ENCODE measurements at regions not wholly inside any gene's neighbourhood (a gene's known extent, or its start where the extent isn't known, plus 50 kb on each side); places are given as distances from the start of the nearest gene placed in this dataset.
"Not testable (repeated sequence)": the region's sequence is repeated elsewhere in the genome, so short reads cannot be mapped to it uniquely, and the experiment has no call there.

- no peak for DNase-seq (ENCODE audit: low spot score)
Measured at GRCh38 chr18:38290229-38290628, 724.6 kb upstream of the CELF4 start.

GRCh38 chr18:38284972-38285371 lies 719.4 kb upstream of the CELF4 start:
- no peak for DNase-seq (ENCODE audit: low spot score)

GRCh38 chr18:38263066-38263465 lies 697.5 kb upstream of the CELF4 start:
- DNase-seq (ENCODE audit: low spot score), result no peak

- DNase-seq (ENCODE audit: low spot score), result no peak
Measured at GRCh38 chr18:38262661-38263060, 697.1 kb upstream of the CELF4 start.

- DNase-seq (ENCODE audit: low spot score), result peak; percentile 50
Measured at GRCh38 chr18:38257661-38258060, 692.1 kb upstream of the CELF4 start.

- DNase-seq (ENCODE audit: low spot score), result peak; percentile 33
Measured at GRCh38 chr18:38256366-38256765, 690.8 kb upstream of the CELF4 start.

- no peak for DNase-seq (ENCODE audit: low spot score)
Measured at GRCh38 chr18:38250971-38251370, 685.4 kb upstream of the CELF4 start.

GRCh38 chr18:38244480-38244879 lies 678.9 kb upstream of the CELF4 start:
- no peak for DNase-seq (ENCODE audit: low spot score)

- DNase-seq (ENCODE audit: low spot score), result no peak
Measured at GRCh38 chr18:38243291-38243690, 677.7 kb upstream of the CELF4 start.

- no peak for DNase-seq (ENCODE audit: low spot score)
Measured at GRCh38 chr18:38241736-38242135, 676.1 kb upstream of the CELF4 start.

GRCh38 chr18:38241216-38241615 lies 675.6 kb upstream of the CELF4 start:
- DNase-seq (ENCODE audit: low spot score), result no peak

- DNase-seq (ENCODE audit: low spot score), result no peak
Measured at GRCh38 chr18:38239606-38240005, 674.0 kb upstream of the CELF4 start.

GRCh38 chr18:38237796-38238195 lies 672.2 kb upstream of the CELF4 start:
- DNase-seq (ENCODE audit: low spot score), result no peak

- no peak for DNase-seq (ENCODE audit: low spot score)
Measured at GRCh38 chr18:38221476-38222100, 656.0 kb upstream of the CELF4 start.

GRCh38 chr18:38198956-38199355 lies 633.4 kb upstream of the CELF4 start:
- no peak for DNase-seq (ENCODE audit: low spot score)

- DNase-seq (ENCODE audit: low spot score), result no peak
Measured at GRCh38 chr18:38198526-38198925, 632.9 kb upstream of the CELF4 start.

GRCh38 chr18:38186491-38186890 lies 620.9 kb upstream of the CELF4 start:
- DNase-seq (ENCODE audit: low spot score), result no peak

- no peak for DNase-seq (ENCODE audit: low spot score)
Measured at GRCh38 chr18:38174594-38174993, 609.0 kb upstream of the CELF4 start.

- no peak for DNase-seq (ENCODE audit: low spot score)
Measured at GRCh38 chr18:38174173-38174572, 608.6 kb upstream of the CELF4 start.

- DNase-seq (ENCODE audit: low spot score), result no peak
Measured at GRCh38 chr18:38170845-38171244, 605.2 kb upstream of the CELF4 start.

GRCh38 chr18:38167623-38168022 lies 602.0 kb upstream of the CELF4 start:
- no peak for DNase-seq (ENCODE audit: low spot score)

GRCh38 chr18:38153116-38153515 lies 587.5 kb upstream of the CELF4 start:
- DNase-seq (ENCODE audit: low spot score), result not testable (repeated sequence)

- no peak for DNase-seq (ENCODE audit: low spot score)
Measured at GRCh38 chr18:38116716-38117115, 551.1 kb upstream of the CELF4 start.

- no peak for DNase-seq (ENCODE audit: low spot score)
Measured at GRCh38 chr18:38115201-38115600, 549.6 kb upstream of the CELF4 start.

- no peak for DNase-seq (ENCODE audit: low spot score)
Measured at GRCh38 chr18:38087538-38087937, 521.9 kb upstream of the CELF4 start.

Measured in kidney capillary endothelial cell (primary cell).